ENCODE measurements at regions not wholly inside any gene's neighbourhood (a gene's known extent, or its start where the extent isn't known, plus 50 kb on each side); places are given as distances from the start of the nearest gene placed in this dataset.
"Not testable (repeated sequence)": the region's sequence is repeated elsewhere in the genome, so short reads cannot be mapped to it uniquely, and the experiment has no call there.

GRCh38 chr10:3931224-3931623, 146.2 kb upstream of the KLF6 start:
- peaks cover 23% of the 10 kb centered on the region for H3K4me1 ChIP-seq
- TF ChIP-seq Cebpa-rat (IDR thresholded peaks at IDR 0.05), result no peak
- H3K27ac ChIP-seq, result no peak overlapping the region
- H3K36me3 ChIP-seq, result no peaks in the 10 kb centered on the region
- no peaks in the 10 kb centered on the region for H3K27me3 ChIP-seq
- H3K4me3 ChIP-seq, result no peak overlapping the region
- H3K9ac ChIP-seq, result no peak overlapping the region
- H3K9me3 ChIP-seq, result 0 out of 2 replicates have a peak, but pooled peaks cover under 1% of the 10 kb centered on the region
- no peaks in the 10 kb centered on the region for H4K20me1 ChIP-seq
- H3K4me2 ChIP-seq, result no peak overlapping the region

- H3K4me1 ChIP-seq, result no peaks in the 10 kb centered on the region
- no peaks in the 10 kb centered on the region for H3K27me3 ChIP-seq
- no peak for TF ChIP-seq Cebpa-rat (IDR thresholded peaks at IDR 0.05)
- H3K36me3 ChIP-seq, result no peaks in the 10 kb centered on the region
- H3K27ac ChIP-seq, result no peak overlapping the region
- no peak overlapping the region for H3K4me2 ChIP-seq
- H3K9me3 ChIP-seq, result no peaks in the 10 kb centered on the region
- no peak overlapping the region for H3K9ac ChIP-seq
- H4K20me1 ChIP-seq, result no peaks in the 10 kb centered on the region
- H3K4me3 ChIP-seq, result no peak overlapping the region
Measured at GRCh38 chr10:3928569-3928968, 143.6 kb upstream of the KLF6 start.

GRCh38 chr10:3928078-3928477, 143.1 kb upstream of the KLF6 start:
- Histone ChIP-seq H3K36me3 (no peaks in the 10 kb centered on the region), H3K27me3 (no peaks in the 10 kb centered on the region), H3K9me3 (no peaks in the 10 kb centered on the region), H4K20me1 (no peaks in the 10 kb centered on the region), H3K4me3 (no peak overlapping the region), H3K4me1 (no peaks in the 10 kb centered on the region), H3K4me2 (no peak overlapping the region), H3K9ac (no peak overlapping the region), H3K27ac (no peak overlapping the region)
- no peak for TF ChIP-seq Cebpa-rat (IDR thresholded peaks at IDR 0.05)

GRCh38 chr10:3926675-3927525, 141.9 kb upstream of the KLF6 start:
- no peak overlapping the region for H3K9ac ChIP-seq
- H3K4me2 ChIP-seq, result no peak overlapping the region
- no peak overlapping the region for H3K4me3 ChIP-seq
- no peak for TF ChIP-seq Cebpa-rat (IDR thresholded peaks at IDR 0.05)
- H3K4me1 ChIP-seq, result no peaks in the 10 kb centered on the region
- H3K9me3 ChIP-seq, result no peaks in the 10 kb centered on the region
- H4K20me1 ChIP-seq, result no peaks in the 10 kb centered on the region
- no peak overlapping the region for H3K27ac ChIP-seq
- H3K27me3 ChIP-seq, result no peaks in the 10 kb centered on the region
- H3K36me3 ChIP-seq, result no peaks in the 10 kb centered on the region

DNA sequence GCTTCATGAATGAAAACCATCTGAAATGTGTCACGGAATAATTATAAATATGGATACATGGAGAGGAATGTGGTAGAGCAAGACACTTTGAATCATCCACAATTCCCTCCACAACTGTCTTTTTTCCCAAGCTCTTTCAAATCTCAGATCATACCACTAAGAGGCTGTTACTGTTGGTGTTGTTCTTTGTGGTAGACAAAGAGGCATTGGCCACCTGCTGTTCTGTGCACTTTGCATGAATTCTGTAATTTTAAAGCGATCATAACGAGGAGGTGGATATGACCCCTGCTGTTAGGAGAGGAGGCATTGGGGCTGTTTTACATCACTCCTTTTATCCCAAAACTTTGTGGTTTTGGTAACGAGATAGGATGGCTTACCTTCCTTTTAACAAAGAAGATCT, 141.2 kb upstream of the KLF6 start:
- Histone ChIP-seq H3K4me3 (no peak overlapping the region), H3K36me3 (no peaks in the 10 kb centered on the region), H4K20me1 (no peaks in the 10 kb centered on the region), H3K27me3 (no peaks in the 10 kb centered on the region), H3K4me2 (no peak overlapping the region), H3K4me1 (no peaks in the 10 kb centered on the region), H3K27ac (no peak overlapping the region), H3K9me3 (no peaks in the 10 kb centered on the region), H3K9ac (no peak overlapping the region)
- TF ChIP-seq Cebpa-rat (IDR thresholded peaks at IDR 0.05), result no peak

DNA sequence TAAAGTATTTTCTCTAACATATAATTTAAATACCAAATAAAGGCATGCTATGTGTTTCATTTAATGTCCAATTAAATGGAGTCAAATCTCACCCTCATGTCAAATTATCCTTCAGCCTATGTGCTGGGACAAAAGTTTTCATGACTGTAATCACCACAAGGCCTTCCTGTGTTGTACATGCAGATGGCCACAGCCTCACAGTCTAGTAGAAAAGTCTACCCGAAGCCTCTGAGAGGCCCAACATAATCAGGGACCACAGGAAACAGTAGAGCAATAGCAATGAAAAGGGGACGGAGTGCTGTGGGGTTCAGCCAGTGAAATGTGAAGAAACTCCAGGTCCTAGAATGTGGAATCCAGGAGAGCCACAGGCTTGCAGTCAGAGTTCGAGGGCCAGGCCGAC, 140.2 kb upstream of the KLF6 start:
- Histone ChIP-seq H3K36me3 (no peaks in the 10 kb centered on the region), H3K27ac (no peak overlapping the region), H4K20me1 (no peaks in the 10 kb centered on the region), H3K27me3 (no peaks in the 10 kb centered on the region), H3K4me3 (no peak overlapping the region), H3K4me2 (no peak overlapping the region), H3K9me3 (no peaks in the 10 kb centered on the region), H3K9ac (no peak overlapping the region), H3K4me1 (no peaks in the 10 kb centered on the region)
- no peak for TF ChIP-seq Cebpa-rat (IDR thresholded peaks at IDR 0.05)

DNA sequence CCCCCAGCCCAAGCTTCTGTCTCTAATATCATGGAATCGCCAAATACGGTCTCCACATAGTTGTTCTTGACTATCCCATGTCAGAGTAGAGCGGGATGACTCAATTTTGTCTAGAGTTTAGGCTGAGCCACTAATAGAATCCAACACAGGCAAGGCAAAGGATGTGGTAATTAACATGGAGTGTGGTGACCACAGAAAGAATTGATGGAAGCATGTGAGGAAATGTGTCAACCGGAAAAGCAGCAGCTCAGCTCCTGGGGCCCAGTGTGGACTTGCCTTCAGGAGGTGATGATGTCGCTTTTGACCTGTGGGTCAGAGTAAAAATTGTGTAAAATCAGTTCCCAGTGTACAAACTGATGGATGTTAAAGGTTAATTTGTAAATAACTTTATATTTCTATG, 139.3 kb upstream of the KLF6 start:
- Histone ChIP-seq H3K4me3 (no peak overlapping the region), H4K20me1 (no peaks in the 10 kb centered on the region), H3K9me3 (no peaks in the 10 kb centered on the region), H3K9ac (no peak overlapping the region), H3K27me3 (no peaks in the 10 kb centered on the region), H3K36me3 (no peaks in the 10 kb centered on the region), H3K27ac (no peak overlapping the region), H3K4me2 (no peak overlapping the region), H3K4me1 (no peaks in the 10 kb centered on the region)
- TF ChIP-seq Cebpa-rat (IDR thresholded peaks at IDR 0.05), result no peak

- no peaks in the 10 kb centered on the region for H4K20me1 ChIP-seq
- H3K27me3 ChIP-seq, result no peaks in the 10 kb centered on the region
- no peak overlapping the region for H3K9ac ChIP-seq
- no peaks in the 10 kb centered on the region for H3K4me1 ChIP-seq
- H3K4me3 ChIP-seq, result no peak overlapping the region
- peaks cover 11% of the 10 kb centered on the region for H3K9me3 ChIP-seq
- no peak overlapping the region for H3K4me2 ChIP-seq
- H3K27ac ChIP-seq, result no peak overlapping the region
- no peaks in the 10 kb centered on the region for H3K36me3 ChIP-seq
- TF ChIP-seq Cebpa-rat (IDR thresholded peaks at IDR 0.05), result no peak
Measured at GRCh38 chr10:3923033-3923432, 138.0 kb upstream of the KLF6 start.

DNA sequence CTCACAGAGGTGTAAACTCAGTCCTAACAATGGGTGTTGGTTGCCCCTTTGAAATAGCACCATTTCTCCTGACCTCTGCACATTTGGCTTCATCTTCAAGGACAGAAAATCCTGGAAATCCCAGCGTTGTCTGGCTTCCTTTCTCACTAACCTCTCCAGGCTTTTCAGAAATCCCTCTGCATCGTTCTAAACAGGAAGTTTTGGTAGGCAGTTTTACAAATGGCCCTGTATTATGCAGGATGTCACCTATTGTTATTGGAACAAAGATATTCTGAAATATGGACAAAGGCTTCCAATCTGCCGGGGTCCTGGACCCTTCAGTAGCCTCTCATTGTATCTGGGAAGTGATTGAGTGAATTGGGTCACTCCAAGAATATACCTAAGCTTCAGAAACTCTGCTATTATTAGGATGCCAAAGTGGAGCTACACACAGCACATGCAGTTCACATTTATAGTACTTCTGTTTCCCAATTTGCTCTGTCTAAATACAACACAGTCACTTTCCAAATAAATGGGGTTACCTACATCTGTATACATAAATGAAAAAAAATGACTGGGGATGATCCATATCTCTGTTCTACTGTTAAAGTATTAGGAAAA, 134.8 kb upstream of the KLF6 start:
- Histone ChIP-seq H3K27ac (no peak overlapping the region), H4K20me1 (no peaks in the 10 kb centered on the region)

DNA sequence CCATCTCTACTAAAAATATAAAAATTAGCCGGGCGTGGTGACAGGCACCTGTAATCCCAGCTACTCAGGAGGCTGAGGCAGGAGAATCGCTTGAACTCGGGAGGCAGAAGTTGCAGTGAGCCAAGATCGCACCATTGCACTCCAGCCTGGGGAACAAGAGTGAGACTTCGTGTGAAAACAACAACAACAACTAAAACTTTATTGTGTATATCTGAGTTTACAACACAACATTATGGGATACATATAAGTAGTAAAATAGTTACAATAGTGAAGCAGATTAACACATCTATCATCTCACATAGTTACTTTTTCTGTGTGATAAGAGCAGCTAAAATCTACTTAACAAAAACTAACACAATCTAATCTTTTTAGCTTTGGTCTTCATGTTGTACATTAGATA, 132.4 kb upstream of the KLF6 start:
- H4K20me1 ChIP-seq, H3K36me3 ChIP-seq, H3K4me2 ChIP-seq, H3K27ac ChIP-seq, H3K27me3 ChIP-seq, H3K4me3 ChIP-seq, H3K9ac ChIP-seq, H3K4me1 ChIP-seq: not testable (repeated sequence)
- peaks cover 11% of the 10 kb centered on the region for H3K9me3 ChIP-seq

More for the DNA sequence above, 134.8 kb upstream of the KLF6 start:
- H3K4me1 ChIP-seq, result no peaks in the 10 kb centered on the region
- TF ChIP-seq Cebpa-rat (IDR thresholded peaks at IDR 0.05), result no peak
- no peak overlapping the region for H3K4me2 ChIP-seq
- H3K9ac ChIP-seq, result no peak overlapping the region
- H3K36me3 ChIP-seq, result no peaks in the 10 kb centered on the region
- no peak overlapping the region for H3K4me3 ChIP-seq
- H3K27me3 ChIP-seq, result no peaks in the 10 kb centered on the region
- H3K9me3 ChIP-seq, result peaks cover 11% of the 10 kb centered on the region
